ENCODE measurements at regions not wholly inside any gene's neighbourhood (a gene's known extent, or its start where the extent isn't known, plus 50 kb on each side); places are given as distances from the start of the nearest gene placed in this dataset.

GRCh38 chr9:27954858-27955257, 381.6 kb upstream of the C9orf72 start:
- no peak for TF ChIP-seq CTCF (IDR thresholded peaks at IDR 0.05; ENCODE audit: low read depth, low read length, poor library complexity, severe bottlenecking)
- no peak for TF ChIP-seq EZH2phosphoT487 (IDR thresholded peaks at IDR 0.05; ENCODE audit: borderline replicate concordance, low read length)

Data from DOHH2 (cell line).